ENCODE measurements at regions not wholly inside any gene's neighbourhood (a gene's known extent, or its start where the extent isn't known, plus 50 kb on each side); places are given as distances from the start of the nearest gene placed in this dataset.
"Not testable (repeated sequence)": the region's sequence is repeated elsewhere in the genome, so short reads cannot be mapped to it uniquely, and the experiment has no call there.

- Histone ChIP-seq H3K4me3 (replicated peaks in 1 of 3; ENCODE audit: low read depth in 2 of 3, low read length in 3 of 3) (no peak overlapping the region), H2AFZ (ENCODE audit: insufficient read depth, low read depth, low read length, poor library complexity, severe bottlenecking) (no peak overlapping the region), H3K9me3 (replicated peaks in 1 of 2; ENCODE audit: control insufficient read depth in 1 of 2, insufficient read depth in 1 of 2, low read length in 2 of 2) (peaks cover 12 to 13% of the 10 kb centered on the region in 2 donors), H3K9ac (ENCODE audit: insufficient read depth, low read length, poor library complexity, severe bottlenecking) (no peak overlapping the region), H3K36me3 (replicated peaks in 1 of 2; ENCODE audit: control insufficient read depth in 1 of 2, insufficient read depth in 2 of 2, low read length in 2 of 2) (no peaks in the 10 kb centered on the region), H3K79me2 (ENCODE audit: insufficient read depth, low read length) (no peaks in the 10 kb centered on the region), H3K27ac (ENCODE audit: low read depth in 1 of 2, low read length in 2 of 2) (no peak overlapping the region), H3K4me2 (replicated peaks; ENCODE audit: extremely low read depth, low read length, poor library complexity, severe bottlenecking) (no peak overlapping the region), H3K4me1 (ENCODE audit: control insufficient read depth in 1 of 2, insufficient read depth in 2 of 2, low read length in 2 of 2) (no peaks in the 10 kb centered on the region), H4K20me1 (ENCODE audit: insufficient read depth, low read length) (no peaks in the 10 kb centered on the region), H3K27me3 (ENCODE audit: control insufficient read depth in 2 of 2, insufficient read depth in 2 of 2, low read length in 2 of 2) (no peaks in the 10 kb centered on the region)
- Mint-ChIP-seq H3K4me3 (no peak overlapping the region), H3K9me3 (peaks cover 15 to 21% (median 19%) of the 10 kb centered on the region in 7 donors), H3K36me3 (no peaks in the 10 kb centered on the region), H3K27ac (no peak overlapping the region), H3K27me3 (ENCODE audit: low read depth in 3 of 3) (peaks cover 0 to 3% (median 2%) of the 10 kb centered on the region in 3 donors), H3K4me1 (no peaks in the 10 kb centered on the region)
- DNase-seq = no peak
- intact Hi-C loops (cut with micrococcal nuclease) = no loop called here
- TF ChIP-seq CTCF (IDR thresholded peaks at IDR 0.05) = no peak
Observed at GRCh38 chr6:80586242-80586641, 479.8 kb downstream of the BCKDHB start.

GRCh38 chr6:80579391-80580023 lies 473.0 kb downstream of the BCKDHB start:
- H3K79me2 ChIP-seq (ENCODE audit: insufficient read depth, low read length) = no peaks in the 10 kb centered on the region
- H3K9ac ChIP-seq (ENCODE audit: insufficient read depth, low read length, poor library complexity, severe bottlenecking) = no peak overlapping the region
- no peak for TF ChIP-seq CTCF (IDR thresholded peaks at IDR 0.05)
- no peaks in the 10 kb centered on the region for H3K4me1 ChIP-seq (ENCODE audit: control insufficient read depth in 1 of 2, insufficient read depth in 2 of 2, low read length in 2 of 2)
- H3K27me3 Mint-ChIP-seq (ENCODE audit: low read depth in 3 of 3) = peaks cover 0 to 1% (median 0%) of the 10 kb centered on the region in 3 donors
- H4K20me1 ChIP-seq (ENCODE audit: insufficient read depth, low read length) = no peaks in the 10 kb centered on the region
- H3K4me3 ChIP-seq (replicated peaks in 1 of 3; ENCODE audit: low read depth in 2 of 3, low read length in 3 of 3) = no peak overlapping the region
- H3K4me3 Mint-ChIP-seq = no peak overlapping the region
- intact Hi-C loops (cut with micrococcal nuclease) = no loop called here
- H3K27ac ChIP-seq (ENCODE audit: low read depth in 1 of 2, low read length in 2 of 2) = no peak overlapping the region
- H3K36me3 Mint-ChIP-seq = no peaks in the 10 kb centered on the region
- H3K36me3 ChIP-seq (replicated peaks in 1 of 2; ENCODE audit: control insufficient read depth in 1 of 2, insufficient read depth in 2 of 2, low read length in 2 of 2) = no peaks in the 10 kb centered on the region
- no peaks in the 10 kb centered on the region for H3K9me3 ChIP-seq (replicated peaks in 1 of 2; ENCODE audit: control insufficient read depth in 1 of 2, insufficient read depth in 1 of 2, low read length in 2 of 2)
- DNase-seq = no peak
- H2AFZ ChIP-seq (ENCODE audit: insufficient read depth, low read depth, low read length, poor library complexity, severe bottlenecking) = no peak overlapping the region
- no CpG with 5 or more reads among the region's 2 CpGs for whole genome bisulfite sequencing (ENCODE audit: insufficient coverage)
- no peaks in the 10 kb centered on the region for H3K4me1 Mint-ChIP-seq
- H3K9me3 Mint-ChIP-seq = peaks cover 0 to 2% (median 0%) of the 10 kb centered on the region in 7 donors
- no peak overlapping the region for H3K27ac Mint-ChIP-seq
- H3K4me2 ChIP-seq (replicated peaks; ENCODE audit: extremely low read depth, low read length, poor library complexity, severe bottlenecking) = no peak overlapping the region
- H3K27me3 ChIP-seq (ENCODE audit: control insufficient read depth in 2 of 2, insufficient read depth in 2 of 2, low read length in 2 of 2) = no peaks in the 10 kb centered on the region

- H3K27me3 Mint-ChIP-seq (ENCODE audit: low read depth in 3 of 3); H3K4me3 Mint-ChIP-seq; H3K9me3 ChIP-seq (replicated peaks in 1 of 2; ENCODE audit: control insufficient read depth in 1 of 2, insufficient read depth in 1 of 2, low read length in 2 of 2); H3K36me3 Mint-ChIP-seq; H3K9ac ChIP-seq (ENCODE audit: insufficient read depth, low read length, poor library complexity, severe bottlenecking); H3K4me1 Mint-ChIP-seq; DNase-seq; H3K27me3 ChIP-seq (ENCODE audit: control insufficient read depth in 2 of 2, insufficient read depth in 2 of 2, low read length in 2 of 2); H3K4me2 ChIP-seq (replicated peaks; ENCODE audit: extremely low read depth, low read length, poor library complexity, severe bottlenecking); H4K20me1 ChIP-seq (ENCODE audit: insufficient read depth, low read length); H3K4me3 ChIP-seq (replicated peaks in 1 of 3; ENCODE audit: low read depth in 2 of 3, low read length in 3 of 3); H3K4me1 ChIP-seq (ENCODE audit: control insufficient read depth in 1 of 2, insufficient read depth in 2 of 2, low read length in 2 of 2); intact Hi-C loops (cut with micrococcal nuclease); H3K36me3 ChIP-seq (replicated peaks in 1 of 2; ENCODE audit: control insufficient read depth in 1 of 2, insufficient read depth in 2 of 2, low read length in 2 of 2); H3K9me3 Mint-ChIP-seq; H3K27ac Mint-ChIP-seq; H3K27ac ChIP-seq (ENCODE audit: low read depth in 1 of 2, low read length in 2 of 2); H3K79me2 ChIP-seq (ENCODE audit: insufficient read depth, low read length); H2AFZ ChIP-seq (ENCODE audit: insufficient read depth, low read depth, low read length, poor library complexity, severe bottlenecking): not testable (repeated sequence)
- WGBS (ENCODE audit: insufficient coverage) = 84% methylated on average over 6 of the region's 15 CpGs
Observed at GRCh38 chr6:80573320-80573719, 466.8 kb downstream of the BCKDHB start.

Measured in CD14-positive monocyte (primary cell).